IMR-90 (cell line): ENCODE measurements at regions not wholly inside any gene's neighbourhood (a gene's known extent, or its start where the extent isn't known, plus 50 kb on each side); places are given as distances from the start of the nearest gene placed in this dataset.

ENCODE experiments used
- ATAC-seq: fragments of 200-7000 bp; cut with Tn5 transposase; 2 replicates; pipeline ENCODE4 v1.9.1; 2020; ENCODE audit warnings: low read depth, mild to moderate bottlenecking, moderate library complexity
- BruUV-seq: library from RNA; stranded (reverse); fragments of 400-500 nt; replicated peaks from 2 replicates; lab custom pipeline; 2021; lab: Mats Ljungman, UMichigan
- CTCF ChIA-PET: fragments of 300-600 bp; formaldehyde crosslinking; extraction: SDS; loops from one replicate; lab custom pipeline; 2021; ENCODE audit warnings: antibody characterized with exemption; lab: Yijun Ruan, JAX
- POLR2A ChIA-PET: fragments of 300-600 bp; sonication (Branson Sonifier 250); formaldehyde crosslinking; loops from one replicate; lab custom pipeline; 2022; ENCODE audit warnings: antibody characterized with exemption; ENCODE audit not compliant: unreplicated experiment; lab: Charles Lee
- DNase-seq: peaks from one replicate; pipeline ENCODE4 v3.0.0; 2013
- H2AFZ ChIP-seq: replicated peaks from 2 replicates; pipeline ENCODE3; 2013; ENCODE audit warnings: low read length, mild to moderate bottlenecking; ENCODE audit not compliant: poor library complexity
- H2AK5ac ChIP-seq: 2 replicates; pipeline ENCODE4 v1.6.1; 2013; ENCODE audit warnings: low read depth, low read length, inconsistent platforms
- H2AK9ac ChIP-seq: replicated peaks from 2 replicates; pipeline ENCODE3; 2013; ENCODE audit warnings: mild to moderate bottlenecking, low read depth, low read length, moderate library complexity; ENCODE audit not compliant: poor library complexity
- H2BK120ac ChIP-seq: 2 replicates; pipeline ENCODE4 v1.6.1; 2013; ENCODE audit warnings: low read depth, low read length, inconsistent platforms
- H2BK15ac ChIP-seq: 3 replicates; pipeline ENCODE4 v1.6.1; 2013; ENCODE audit warnings: low read depth, low read length, inconsistent platforms
- H2BK20ac ChIP-seq: 2 replicates; pipeline ENCODE4 v1.6.1; 2013; ENCODE audit warnings: low read depth, mild to moderate bottlenecking, inconsistent platforms, low read length, moderate library complexity
- H2BK5ac ChIP-seq: 2 replicates; pipeline ENCODE4 v1.6.1; 2013; ENCODE audit warnings: mild to moderate bottlenecking, low read depth, low read length, inconsistent platforms; ENCODE audit not compliant: poor library complexity, severe bottlenecking
- H3K14ac ChIP-seq: replicated peaks from 2 replicates; pipeline ENCODE4 v1.6.1; 2013; ENCODE audit warnings: low read depth, low read length, inconsistent platforms
- H3K18ac ChIP-seq: 2 replicates; pipeline ENCODE4 v1.6.1; 2013; ENCODE audit warnings: low read depth, low read length, control low read depth
- H3K23ac ChIP-seq: 2 replicates; pipeline ENCODE4 v1.6.1; 2013; ENCODE audit warnings: low read depth, low read length, inconsistent platforms
- H3K27ac ChIP-seq: 2 replicates; pipeline ENCODE4 v1.5.1; 2013; ENCODE audit warnings: mild to moderate bottlenecking, control low read depth, low read length; ENCODE audit not compliant: insufficient read depth
- H3K27me3 ChIP-seq: 2 replicates; pipeline ENCODE4 v1.6.1; 2013; ENCODE audit warnings: low read length; ENCODE audit not compliant: control insufficient read depth, insufficient read depth
- H3K36me3 ChIP-seq: 2 replicates; pipeline ENCODE4 v1.6.1; 2013; ENCODE audit warnings: low read length, mixed read lengths; ENCODE audit not compliant: control insufficient read depth, insufficient read depth
- H3K4ac ChIP-seq: 2 replicates; pipeline ENCODE4 v1.6.1; 2013; ENCODE audit warnings: low read depth, low read length, inconsistent platforms
- H3K4me1 ChIP-seq: 2 replicates; pipeline ENCODE4 v1.6.1; 2013; ENCODE audit warnings: low read length, mixed read lengths; ENCODE audit not compliant: control insufficient read depth, insufficient read depth
- H3K4me2 ChIP-seq: 2 replicates; pipeline ENCODE4 v1.6.1; 2013; ENCODE audit warnings: low read depth, mild to moderate bottlenecking, control low read depth, low read length, moderate library complexity
- H3K4me3 ChIP-seq: 2 replicates; pipeline ENCODE4 v1.5.1; 2013; ENCODE audit warnings: low read depth, mild to moderate bottlenecking, control low read depth, low read length, moderate library complexity; ENCODE audit not compliant: insufficient read depth
- H3K56ac ChIP-seq: 2 replicates; pipeline ENCODE4 v1.6.1; 2013; ENCODE audit warnings: low read length, inconsistent platforms; ENCODE audit not compliant: insufficient read depth; ENCODE audit errors: extremely low read depth
- H3K79me1 ChIP-seq, 2 experiments: 2 replicates each; pipeline ENCODE4 v1.6.1; 2013; ENCODE audit warnings: low read length in 2 of 2, inconsistent platforms in 1 of 2, low read depth in 1 of 2
- H3K9ac ChIP-seq: 2 replicates; pipeline ENCODE4 v1.6.1; 2013; ENCODE audit warnings: low read depth, low read length, control low read depth
- H3K9me1 ChIP-seq: 2 replicates; pipeline ENCODE4 v1.6.1; 2013; ENCODE audit warnings: low read length, inconsistent platforms; ENCODE audit not compliant: insufficient read depth
- H3K9me3 ChIP-seq: 2 replicates; pipeline ENCODE4 v1.6.1; 2013; ENCODE audit warnings: low read length; ENCODE audit not compliant: control insufficient read depth, insufficient read depth
- H4K20me1 ChIP-seq: 2 replicates; pipeline ENCODE4 v1.6.1; 2013; ENCODE audit warnings: low read length, inconsistent platforms; ENCODE audit not compliant: insufficient read depth
- H4K5ac ChIP-seq: 2 replicates; pipeline ENCODE4 v1.6.1; 2013; ENCODE audit warnings: mild to moderate bottlenecking, low read depth, low read length, control low read depth
- H4K8ac ChIP-seq, 2 experiments: 2 replicates each; pipeline ENCODE4 v1.6.1; 2013; ENCODE audit warnings: low read depth in 2 of 2, low read length in 2 of 2, control low read depth in 1 of 2, inconsistent platforms in 1 of 2
- H4K91ac ChIP-seq: 2 replicates; pipeline ENCODE4 v1.6.1; 2013; ENCODE audit warnings: low read depth, low read length, inconsistent platforms; ENCODE audit not compliant: insufficient read depth
- BHLHE40 ChIP-seq: fragments of 150-350 bp; IDR thresholded peaks from 2 replicates; pipeline ENCODE4 v1.6.1; 2016; ENCODE audit warnings: mild to moderate bottlenecking, low read depth, low read length
- CEBPB ChIP-seq: IDR thresholded peaks from 2 replicates; pipeline ENCODE4 v1.6.1; 2012; ENCODE audit warnings: low read depth, low read length, improper control_type of control experiment
- FOS ChIP-seq: fragments of 150-350 bp; IDR thresholded peaks from 2 replicates; pipeline ENCODE4 v1.6.1; 2016; ENCODE audit warnings: low read depth, low read length
- MAFK ChIP-seq: IDR thresholded peaks from 2 replicates; pipeline ENCODE4 v1.6.1; 2012; ENCODE audit warnings: low read depth, low read length, improper control_type of control experiment
- NFE2L2 ChIP-seq: fragments of 150-350 bp; IDR thresholded peaks from 2 replicates; pipeline ENCODE4 v1.6.1; 2016; ENCODE audit warnings: low read depth, mild to moderate bottlenecking, low read length
- POLR2A ChIP-seq: IDR thresholded peaks from 2 replicates; pipeline ENCODE4 v1.6.1; 2012; ENCODE audit warnings: mild to moderate bottlenecking, low read depth, low read length
- RCOR1 ChIP-seq: IDR thresholded peaks from 2 replicates; pipeline ENCODE4 v1.6.1; 2012; ENCODE audit warnings: mild to moderate bottlenecking, low read length, improper control_type of control experiment; ENCODE audit not compliant: insufficient replicate concordance
- RFX5 ChIP-seq: IDR thresholded peaks from 2 replicates; pipeline ENCODE4 v1.8.0; 2012; ENCODE audit warnings: low read depth, mild to moderate bottlenecking, low read length, moderate library complexity
- SMC3 ChIP-seq: fragments of 150-350 bp; IDR thresholded peaks from 2 replicates; pipeline ENCODE4 v1.6.1; 2016; ENCODE audit warnings: low read depth, mild to moderate bottlenecking, antibody characterized with exemption, low read length, moderate library complexity
- WGBS, 2 experiments: methylation state at CpG; one replicate each; pipeline versions ENCODE4 v1.1.5 to v1.1.7; 2013; ENCODE audit warnings: missing lambda C conversion rate in 2 of 2; ENCODE audit not compliant: insufficient read length in 1 of 2; ENCODE audit errors: extremely low coverage in 2 of 2; 5-methylcytosine and 5-hydroxymethylcytosine counted together
- dilution Hi-C: fragments of 300-500 bp; cut with HindIII; formaldehyde crosslinking; loops from one replicate; pipeline ENCODE4 v1.14.3; 2018; ENCODE audit warnings: low sequenced_read_pairs; ENCODE audit not compliant: unreplicated experiment
- in situ Hi-C: fragments of 300-500 bp; cut with MboI; formaldehyde crosslinking; loops from 3 replicates; pipeline ENCODE4 v1.14.3; 2019; ENCODE audit warnings: low sequenced_read_pairs, inconsistent platforms, mixed read lengths
- intact Hi-C: fragments of 100-400 bp; cut with micrococcal nuclease; formaldehyde crosslinking; loops from 2 replicates; pipeline ENCODE4 v1.10.0; 2022

DNA sequence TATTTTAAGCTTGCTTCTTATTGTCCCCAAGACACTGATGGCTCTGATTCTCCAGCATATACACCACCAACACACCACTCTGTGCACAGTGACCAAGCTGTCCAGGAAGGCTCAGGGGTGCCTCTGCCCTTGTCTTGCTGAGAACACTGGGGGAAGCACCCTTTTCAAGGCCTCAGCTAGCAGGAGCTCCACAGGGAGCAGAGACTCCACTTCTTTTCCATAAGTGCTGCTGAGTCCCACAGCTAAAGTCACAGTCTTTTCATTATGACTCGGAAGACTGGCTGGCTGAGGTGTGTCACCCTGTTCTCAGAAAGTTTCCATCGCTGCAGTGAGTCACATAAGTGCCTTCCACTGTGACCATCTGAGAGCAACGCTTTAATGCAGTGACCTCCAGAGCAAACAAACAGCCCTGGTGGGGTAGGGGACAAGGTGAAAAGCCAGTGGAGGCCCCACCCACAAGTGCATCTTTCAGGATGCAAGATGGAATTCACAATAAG lies 226.9 kb upstream of the CHRNA7 start:
- no peaks in the 10 kb centered on the region for H3K9me3 ChIP-seq
- H3K79me1 ChIP-seq, result no peaks in the 10 kb centered on the region
- no peak overlapping the region for H2AK9ac ChIP-seq
- H3K27ac ChIP-seq, result no peak overlapping the region
- in situ Hi-C loops (no loop called here), dilution Hi-C loops (no loop called here), intact Hi-C loops (no loop called here)
- ATAC-seq (no peak), DNase-seq (no peak)
- CTCF ChIA-PET, result no interaction called here
- H3K14ac ChIP-seq, result no peak overlapping the region
- WGBS, 2 experiments, result 60% methylated on average over 1 of the region's 3 CpGs; no CpG with 5 or more reads in 1 of the 2 experiments
- H3K4me3 ChIP-seq, result no peak overlapping the region
- TF ChIP-seq RFX5 (no peak), SMC3 (no peak), NFE2L2 (no peak), RCOR1 (no peak), CEBPB (no peak), POLR2A (no peak), FOS (no peak), MAFK (no peak), BHLHE40 (no peak)
- H3K36me3 ChIP-seq, result no peaks in the 10 kb centered on the region
- no peak overlapping the region for H3K4me2 ChIP-seq
- H4K5ac ChIP-seq, result no peak overlapping the region
- H3K9ac ChIP-seq, result no peak overlapping the region
- no peak overlapping the region for H2BK15ac ChIP-seq
- POLR2A ChIA-PET, result no interaction called here
- H4K20me1 ChIP-seq, result no peaks in the 10 kb centered on the region
- H2BK5ac ChIP-seq, result no peak overlapping the region
- no peak overlapping the region for H2BK120ac ChIP-seq
- H2AK5ac ChIP-seq, result no peak overlapping the region
- no peak overlapping the region for H3K56ac ChIP-seq
- H3K4me1 ChIP-seq, result no peaks in the 10 kb centered on the region
- no peak overlapping the region for H2BK20ac ChIP-seq
- H3K27me3 ChIP-seq, result no peaks in the 10 kb centered on the region
- no peak overlapping the region for H3K23ac ChIP-seq
- no peak overlapping the region for H4K91ac ChIP-seq
- H3K9me1 ChIP-seq, result no peaks in the 10 kb centered on the region
- H3K18ac ChIP-seq, result no peak overlapping the region
- peak overlapping the region; percentile 21 for H2AFZ ChIP-seq
- no TSS peak for BruUV-seq
- no peak overlapping the region for H3K4ac ChIP-seq
- H4K8ac ChIP-seq, result no peak overlapping the region
